ENCODE measurements at regions not wholly inside any gene's neighbourhood (a gene's known extent, or its start where the extent isn't known, plus 50 kb on each side); places are given as distances from the start of the nearest gene placed in this dataset.

DNA sequence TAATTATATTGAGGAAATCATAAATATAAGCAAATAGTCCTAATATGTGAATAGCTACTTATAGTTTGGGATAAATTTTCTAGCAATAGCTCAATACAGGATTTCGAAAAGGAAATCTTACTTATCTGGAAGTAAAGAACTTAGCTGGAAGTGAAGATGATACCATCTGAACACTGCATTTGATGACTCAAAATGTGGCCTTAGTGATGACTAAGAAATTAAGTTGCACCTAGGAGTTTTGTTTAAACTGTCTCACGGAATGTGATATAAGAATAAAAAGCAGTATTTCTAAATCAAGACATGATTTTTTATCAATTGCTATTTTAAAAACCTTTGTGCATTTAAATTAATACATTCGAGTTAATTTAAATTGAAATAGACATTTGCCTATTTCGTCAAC lies 91.2 kb downstream of the EOMES start:
- Histone ChIP-seq H3K27me3 (replicated peaks; ENCODE audit: control insufficient read depth, insufficient read depth, low read length) (no peaks in the 10 kb centered on the region), H3K36me3 (ENCODE audit: control insufficient read depth, insufficient read depth, low read length) (no peaks in the 10 kb centered on the region), H3K4me3 (replicated peaks; ENCODE audit: low read depth, low read length) (no peak overlapping the region)
- TF ChIP-seq, protein P1, sequence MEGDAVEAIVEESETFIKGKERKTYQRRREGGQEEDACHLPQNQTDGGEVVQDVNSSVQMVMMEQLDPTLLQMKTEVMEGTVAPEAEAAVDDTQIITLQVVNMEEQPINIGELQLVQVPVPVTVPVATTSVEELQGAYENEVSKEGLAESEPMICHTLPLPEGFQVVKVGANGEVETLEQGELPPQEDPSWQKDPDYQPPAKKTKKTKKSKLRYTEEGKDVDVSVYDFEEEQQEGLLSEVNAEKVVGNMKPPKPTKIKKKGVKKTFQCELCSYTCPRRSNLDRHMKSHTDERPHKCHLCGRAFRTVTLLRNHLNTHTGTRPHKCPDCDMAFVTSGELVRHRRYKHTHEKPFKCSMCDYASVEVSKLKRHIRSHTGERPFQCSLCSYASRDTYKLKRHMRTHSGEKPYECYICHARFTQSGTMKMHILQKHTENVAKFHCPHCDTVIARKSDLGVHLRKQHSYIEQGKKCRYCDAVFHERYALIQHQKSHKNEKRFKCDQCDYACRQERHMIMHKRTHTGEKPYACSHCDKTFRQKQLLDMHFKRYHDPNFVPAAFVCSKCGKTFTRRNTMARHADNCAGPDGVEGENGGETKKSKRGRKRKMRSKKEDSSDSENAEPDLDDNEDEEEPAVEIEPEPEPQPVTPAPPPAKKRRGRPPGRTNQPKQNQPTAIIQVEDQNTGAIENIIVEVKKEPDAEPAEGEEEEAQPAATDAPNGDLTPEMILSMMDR (IDR thresholded peaks at IDR 0.05; ENCODE audit: insufficient read depth, low read length, poor library complexity, severe bottlenecking) = no peak
- no peak for DNase-seq (ENCODE audit: extremely low read depth, insufficient read length)

GRCh38 chr3:27629366-27629765 lies 92.8 kb downstream of the EOMES start:
- Histone ChIP-seq H3K4me3 (replicated peaks; ENCODE audit: low read depth, low read length) (no peak overlapping the region), H3K27me3 (replicated peaks; ENCODE audit: control insufficient read depth, insufficient read depth, low read length) (no peaks in the 10 kb centered on the region), H3K36me3 (ENCODE audit: control insufficient read depth, insufficient read depth, low read length) (no peaks in the 10 kb centered on the region)
- no peak for DNase-seq (ENCODE audit: extremely low read depth, insufficient read length)
- TF ChIP-seq, protein P1 (IDR thresholded peaks at IDR 0.05; ENCODE audit: insufficient read depth, low read length, poor library complexity, severe bottlenecking) = no peak

GRCh38 chr3:27628026-27628750 lies 93.9 kb downstream of the EOMES start:
- TF ChIP-seq, protein P1 (IDR thresholded peaks at IDR 0.05; ENCODE audit: insufficient read depth, low read length, poor library complexity, severe bottlenecking) = no peak
- Histone ChIP-seq H3K36me3 (ENCODE audit: control insufficient read depth, insufficient read depth, low read length) (no peaks in the 10 kb centered on the region), H3K4me3 (replicated peaks; ENCODE audit: low read depth, low read length) (no peak overlapping the region), H3K27me3 (replicated peaks; ENCODE audit: control insufficient read depth, insufficient read depth, low read length) (no peaks in the 10 kb centered on the region)
- no peak for DNase-seq (ENCODE audit: extremely low read depth, insufficient read length)

GRCh38 chr3:27626596-27627118 lies 95.5 kb downstream of the EOMES start:
- no peak for DNase-seq (ENCODE audit: extremely low read depth, insufficient read length)
- H3K36me3 ChIP-seq (ENCODE audit: control insufficient read depth, insufficient read depth, low read length) = no peaks in the 10 kb centered on the region
- no peak overlapping the region for H3K4me3 ChIP-seq (replicated peaks; ENCODE audit: low read depth, low read length)
- no peaks in the 10 kb centered on the region for H3K27me3 ChIP-seq (replicated peaks; ENCODE audit: control insufficient read depth, insufficient read depth, low read length)
- TF ChIP-seq, protein P1 (IDR thresholded peaks at IDR 0.05; ENCODE audit: insufficient read depth, low read length, poor library complexity, severe bottlenecking) = no peak

DNA sequence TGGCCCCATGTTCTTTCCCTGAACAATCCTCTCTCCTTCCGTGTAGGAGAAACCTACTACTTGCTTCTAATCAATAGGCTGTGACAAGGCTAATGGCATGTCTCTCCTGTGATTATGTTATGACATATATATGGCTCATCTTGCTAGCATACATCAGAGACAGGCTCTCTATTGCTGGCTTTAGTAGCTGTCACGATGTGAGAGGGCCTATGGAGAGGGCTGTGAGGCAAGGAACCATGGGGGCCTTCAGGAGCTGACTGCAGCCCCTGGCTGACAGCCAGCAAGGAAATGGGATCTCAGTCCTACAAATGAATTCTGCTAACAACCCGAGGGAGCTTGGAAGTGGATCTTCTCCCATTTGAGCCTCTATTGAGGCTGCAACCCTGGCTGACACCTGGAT lies 96.3 kb downstream of the EOMES start:
- H3K4me3 ChIP-seq (replicated peaks; ENCODE audit: low read depth, low read length) = no peak overlapping the region
- H3K27me3 ChIP-seq (replicated peaks; ENCODE audit: control insufficient read depth, insufficient read depth, low read length) = no peaks in the 10 kb centered on the region
- TF ChIP-seq, protein P1 (IDR thresholded peaks at IDR 0.05; ENCODE audit: insufficient read depth, low read length, poor library complexity, severe bottlenecking) = no peak
- no peaks in the 10 kb centered on the region for H3K36me3 ChIP-seq (ENCODE audit: control insufficient read depth, insufficient read depth, low read length)
- DNase-seq (ENCODE audit: extremely low read depth, insufficient read length) = no peak
